PFSK-1 (cell line): ENCODE measurements at regions not wholly inside any gene's neighbourhood (a gene's known extent, or its start where the extent isn't known, plus 50 kb on each side); places are given as distances from the start of the nearest gene placed in this dataset.

Source experiments
- POLR2AphosphoS5 ChIP-seq: IDR thresholded peaks from 2 replicates; pipeline ENCODE4 v1.6.1; 2012; ENCODE audit warnings: low read depth, mild to moderate bottlenecking, control low read depth, low read length, moderate library complexity
- SIN3A ChIP-seq: IDR thresholded peaks from 2 replicates; pipeline ENCODE4 v1.6.1; 2012; ENCODE audit warnings: mild to moderate bottlenecking, low read length, moderate library complexity, borderline replicate concordance; ENCODE audit not compliant: insufficient read depth
- TAF1 ChIP-seq: IDR thresholded peaks from 2 replicates; pipeline ENCODE4 v1.6.1; 2012; ENCODE audit warnings: low read length, control low read depth, borderline replicate concordance; ENCODE audit not compliant: insufficient read depth
- TF ChIP-seq, protein P1 (sequence below), 2 experiments: IDR thresholded peaks; 2 replicates each; pipeline versions ENCODE4 v1.6.1 to v1.8.0; 2011 to 2012; ENCODE audit warnings: low read depth in 2 of 2, low read length in 2 of 2, control low read depth in 1 of 2, inconsistent platforms in 1 of 2, mild to moderate bottlenecking in 1 of 2, moderate library complexity in 1 of 2; ENCODE audit not compliant: insufficient read depth in 1 of 2

DNA sequence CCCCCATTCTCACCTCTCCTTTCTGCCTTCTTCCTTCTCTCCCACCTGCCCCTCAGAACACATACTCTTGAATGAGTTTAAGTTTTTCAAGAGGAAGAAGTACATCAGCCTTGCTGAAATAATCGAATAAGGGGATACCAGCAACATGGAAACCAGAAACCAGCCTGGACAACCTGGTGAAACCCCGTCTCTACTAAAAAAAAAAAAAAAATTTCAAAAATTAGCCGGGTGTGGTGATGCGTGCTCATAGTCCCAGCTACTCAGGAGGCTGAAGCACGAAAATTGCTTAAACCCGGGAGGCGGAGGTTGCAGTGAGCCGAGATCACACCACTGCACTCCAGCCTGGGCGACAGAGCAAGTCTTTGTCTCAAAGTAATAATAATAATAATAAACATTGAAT, 75.0 kb upstream of the SLC1A4 start:
- TF ChIP-seq SIN3A: no peak
- no peak for TF ChIP-seq POLR2AphosphoS5
- TF ChIP-seq, protein P1, sequence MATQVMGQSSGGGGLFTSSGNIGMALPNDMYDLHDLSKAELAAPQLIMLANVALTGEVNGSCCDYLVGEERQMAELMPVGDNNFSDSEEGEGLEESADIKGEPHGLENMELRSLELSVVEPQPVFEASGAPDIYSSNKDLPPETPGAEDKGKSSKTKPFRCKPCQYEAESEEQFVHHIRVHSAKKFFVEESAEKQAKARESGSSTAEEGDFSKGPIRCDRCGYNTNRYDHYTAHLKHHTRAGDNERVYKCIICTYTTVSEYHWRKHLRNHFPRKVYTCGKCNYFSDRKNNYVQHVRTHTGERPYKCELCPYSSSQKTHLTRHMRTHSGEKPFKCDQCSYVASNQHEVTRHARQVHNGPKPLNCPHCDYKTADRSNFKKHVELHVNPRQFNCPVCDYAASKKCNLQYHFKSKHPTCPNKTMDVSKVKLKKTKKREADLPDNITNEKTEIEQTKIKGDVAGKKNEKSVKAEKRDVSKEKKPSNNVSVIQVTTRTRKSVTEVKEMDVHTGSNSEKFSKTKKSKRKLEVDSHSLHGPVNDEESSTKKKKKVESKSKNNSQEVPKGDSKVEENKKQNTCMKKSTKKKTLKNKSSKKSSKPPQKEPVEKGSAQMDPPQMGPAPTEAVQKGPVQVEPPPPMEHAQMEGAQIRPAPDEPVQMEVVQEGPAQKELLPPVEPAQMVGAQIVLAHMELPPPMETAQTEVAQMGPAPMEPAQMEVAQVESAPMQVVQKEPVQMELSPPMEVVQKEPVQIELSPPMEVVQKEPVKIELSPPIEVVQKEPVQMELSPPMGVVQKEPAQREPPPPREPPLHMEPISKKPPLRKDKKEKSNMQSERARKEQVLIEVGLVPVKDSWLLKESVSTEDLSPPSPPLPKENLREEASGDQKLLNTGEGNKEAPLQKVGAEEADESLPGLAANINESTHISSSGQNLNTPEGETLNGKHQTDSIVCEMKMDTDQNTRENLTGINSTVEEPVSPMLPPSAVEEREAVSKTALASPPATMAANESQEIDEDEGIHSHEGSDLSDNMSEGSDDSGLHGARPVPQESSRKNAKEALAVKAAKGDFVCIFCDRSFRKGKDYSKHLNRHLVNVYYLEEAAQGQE (IDR thresholded peaks at IDR 0.05; ENCODE audit: insufficient read depth in 1 of 2, low read depth in 2 of 2, low read length in 2 of 2): no peak
- no peak for TF ChIP-seq TAF1
